SKM-1 treated with dmso at 0.1 percent for 144 hours (cell line): ENCODE measurements at regions not wholly inside any gene's neighbourhood (a gene's known extent, or its start where the extent isn't known, plus 50 kb on each side); places are given as distances from the start of the nearest gene placed in this dataset.

Source experiments
- DNase-seq: peaks from one replicate; lab custom pipeline; 2025; ENCODE audit not compliant: unreplicated experiment; lab: John Stamatoyannopoulos, UW

DNA sequence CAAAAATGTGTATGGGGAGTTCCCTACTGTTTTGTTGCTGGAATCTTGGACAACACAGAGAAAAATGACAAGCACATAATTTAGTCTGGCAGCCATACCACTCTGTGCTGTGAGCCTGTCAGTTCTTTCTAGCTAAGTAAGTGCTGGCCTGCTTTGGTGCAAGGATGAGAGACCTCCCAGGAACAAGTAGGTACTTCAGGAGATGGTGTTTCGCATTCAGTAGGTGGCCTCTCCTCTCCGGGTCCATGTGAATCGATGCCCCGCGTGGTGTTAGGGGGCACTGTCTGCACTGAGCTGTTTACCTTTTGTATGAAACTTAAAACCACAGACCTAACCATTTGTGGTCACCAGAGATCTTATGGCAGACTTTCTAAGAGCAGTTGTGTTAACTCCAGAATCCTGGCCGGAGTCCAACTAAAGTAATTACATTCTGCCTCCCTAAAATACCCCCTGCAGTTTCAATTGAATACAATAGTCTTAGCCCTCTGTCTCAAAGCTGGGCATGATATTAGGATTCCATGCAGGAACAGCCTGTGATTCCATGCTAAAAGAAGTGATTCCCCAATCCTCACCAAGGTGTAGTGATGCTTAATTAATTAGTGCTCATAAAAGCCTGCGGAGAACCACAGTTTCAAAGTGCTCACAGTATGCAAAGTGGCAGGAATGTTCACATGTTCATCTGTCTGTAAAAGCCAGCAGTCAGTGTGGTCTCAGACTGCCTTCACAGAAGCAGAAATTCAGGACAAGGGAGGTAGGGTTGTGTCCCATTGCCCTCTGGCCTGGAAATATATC is 64.2 kb downstream of the LLPH start:
- no peak for DNase-seq

GRCh38 chr12:66065641-66066136 is 64.9 kb downstream of the LLPH start:
- DNase-seq, result no peak

DNA sequence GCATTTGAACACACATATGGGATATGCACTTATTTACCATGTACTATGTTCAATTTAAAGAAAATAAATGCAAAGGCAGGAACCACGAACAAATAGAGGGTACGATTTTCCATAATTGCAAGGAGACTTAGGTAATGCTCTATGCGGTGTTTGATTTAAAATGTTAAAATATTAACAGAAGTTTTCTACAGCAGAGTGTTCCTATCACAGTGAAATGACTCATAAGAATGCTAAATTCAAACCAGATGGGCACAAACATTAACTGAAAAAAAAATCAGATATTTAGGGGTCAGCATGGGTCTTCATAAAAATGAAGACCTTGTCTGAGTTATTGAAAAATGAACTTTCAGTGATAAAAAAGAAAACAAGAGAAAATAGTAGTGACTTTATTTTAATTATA is 65.4 kb downstream of the LLPH start:
- no peak for DNase-seq

GRCh38 chr12:66063916-66064315 is 66.6 kb downstream of the LLPH start:
- DNase-seq, result no peak

- DNase-seq, result no peak
Observed at GRCh38 chr12:66062290-66062625, 68.3 kb downstream of the LLPH start.

GRCh38 chr12:66061557-66062289 is 68.8 kb downstream of the LLPH start:
- DNase-seq, result no peak

DNA sequence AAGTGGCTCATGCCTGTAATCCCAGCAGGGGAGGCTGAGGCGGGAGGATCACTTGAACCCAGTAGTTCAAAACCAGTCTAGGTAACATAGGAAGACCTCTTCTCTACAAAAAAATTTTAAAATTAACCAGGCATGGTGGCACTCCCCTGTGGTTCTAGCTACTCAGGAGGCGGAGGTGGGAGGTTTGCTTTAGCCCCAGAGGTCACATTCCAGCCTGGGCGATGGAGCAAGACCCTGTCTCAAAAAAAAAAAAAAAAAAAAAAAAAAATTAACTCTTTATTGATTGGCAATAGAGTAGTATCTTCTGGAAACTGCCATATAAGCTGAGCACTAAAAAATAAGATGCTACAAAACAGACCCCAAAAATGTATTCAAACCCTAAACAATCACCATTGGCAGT is 69.5 kb downstream of the LLPH start:
- DNase-seq, result no peak

DNA sequence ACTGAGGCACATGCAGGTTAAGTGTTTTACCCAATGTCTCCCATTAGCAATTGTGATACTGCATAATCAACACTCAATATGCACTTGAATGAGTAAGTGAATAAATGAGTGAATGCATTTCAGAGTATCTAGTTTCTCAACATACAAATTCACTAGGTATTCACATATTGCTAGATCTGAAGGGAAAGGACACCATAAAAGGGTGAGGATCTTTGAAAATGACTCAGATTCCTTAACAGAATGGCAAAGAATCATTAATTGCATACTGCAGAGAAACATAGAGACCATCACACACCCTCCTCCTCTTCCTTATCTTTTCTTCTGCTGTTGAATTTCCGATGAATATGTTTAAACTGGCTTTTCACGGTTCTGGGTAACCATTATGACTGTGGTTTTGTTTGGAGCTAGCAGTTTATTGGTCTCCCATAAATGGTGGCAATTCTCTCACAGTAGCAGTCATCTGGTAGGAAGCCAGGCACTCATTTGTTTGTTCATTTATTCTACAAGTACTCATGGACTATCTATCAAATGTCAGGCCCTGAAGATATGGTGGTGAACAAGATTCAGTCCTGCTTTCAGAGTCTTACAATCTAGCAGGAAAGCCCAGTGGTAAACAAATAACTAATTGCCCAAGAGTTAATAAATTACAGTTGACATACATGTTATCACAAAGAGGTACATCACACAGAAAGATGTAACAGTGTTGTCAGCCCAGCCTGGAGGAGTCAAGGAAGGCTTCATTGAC is 70.2 kb downstream of the LLPH start:
- DNase-seq, result no peak

GRCh38 chr12:66059666-66060065 is 70.9 kb downstream of the LLPH start:
- no peak for DNase-seq

DNA sequence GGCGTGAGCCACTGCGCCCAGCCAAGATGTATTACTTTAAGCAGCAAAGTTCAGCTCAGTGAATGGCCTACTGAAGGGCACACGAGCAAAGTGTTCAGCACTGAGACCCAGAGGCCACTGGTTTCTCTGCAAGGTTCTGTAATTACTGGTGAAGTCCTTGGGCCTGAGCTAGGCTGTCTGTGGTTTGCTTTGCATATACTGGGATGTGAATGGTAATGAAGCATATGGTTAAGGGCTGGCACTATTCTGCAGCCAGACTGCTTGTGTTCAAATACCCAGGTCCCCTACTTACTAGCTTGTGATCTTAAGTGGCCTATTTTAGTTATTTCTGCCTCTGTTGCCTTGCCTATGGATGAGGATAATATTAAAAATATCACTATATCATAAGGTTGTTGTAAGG is 72.0 kb downstream of the LLPH start:
- DNase-seq, result no peak

GRCh38 chr12:66055837-66056319 is 74.7 kb downstream of the LLPH start:
- no peak for DNase-seq

- DNase-seq, result no peak
Observed at GRCh38 chr12:66052988-66053615, 77.4 kb downstream of the LLPH start.

DNA sequence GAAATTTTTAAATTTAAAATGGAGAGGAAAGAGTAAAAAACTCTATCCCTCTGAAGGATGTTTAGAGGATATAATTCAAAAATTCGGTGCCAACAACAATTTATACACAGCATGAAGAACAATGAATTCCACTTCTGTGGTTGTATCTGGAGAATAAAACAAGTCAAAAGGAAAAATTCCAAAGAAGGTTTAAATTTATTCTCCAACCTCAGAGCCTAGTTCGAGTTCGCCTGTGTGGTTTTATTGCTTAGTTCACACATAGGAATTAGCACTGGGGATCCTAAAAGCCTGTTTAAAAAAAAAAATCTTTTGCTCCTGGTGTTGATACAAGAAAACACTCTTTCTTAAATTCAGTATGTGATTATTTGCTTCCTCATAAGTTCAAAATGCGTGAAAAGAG is 79.2 kb downstream of the LLPH start:
- no peak for DNase-seq

- no peak for DNase-seq
Observed at GRCh38 chr12:66050610-66051009, 79.9 kb downstream of the LLPH start.

- no peak for DNase-seq
Observed at GRCh38 chr12:66050283-66050576, 80.3 kb downstream of the LLPH start.

DNA sequence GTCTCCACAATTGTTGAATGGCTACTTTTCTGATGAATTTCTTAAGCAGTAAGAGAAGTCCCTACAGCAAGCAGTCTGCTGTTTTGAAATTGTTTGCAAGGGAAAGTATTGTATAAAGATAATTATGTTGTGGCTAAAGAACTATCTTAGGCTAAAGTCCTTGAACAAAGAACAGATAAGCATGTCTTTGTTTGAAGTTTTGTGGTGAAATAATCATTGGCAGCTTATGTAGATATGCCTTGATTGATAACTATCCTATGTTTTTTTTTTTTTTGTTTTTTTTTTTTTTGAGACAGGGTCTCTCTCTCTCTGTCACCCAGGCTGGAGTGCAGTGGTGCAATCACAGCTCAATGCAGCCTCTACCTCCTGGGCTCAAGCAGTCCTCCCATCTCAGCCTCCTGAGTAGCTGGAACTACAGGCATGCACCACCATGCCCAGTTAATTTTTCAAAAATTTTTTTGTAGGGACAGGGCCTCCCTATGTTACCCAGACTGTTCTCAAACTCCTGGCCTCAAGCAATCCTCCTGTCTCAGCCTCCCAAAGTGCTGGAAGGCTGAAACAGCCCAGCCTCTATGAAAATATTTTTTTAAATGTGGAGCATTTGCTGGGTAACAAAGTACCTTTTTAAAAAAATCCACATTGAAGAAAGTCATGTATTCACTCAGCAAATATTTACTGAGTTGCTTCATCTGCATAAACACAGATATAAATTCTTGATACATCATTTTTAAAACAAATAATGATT is 80.8 kb downstream of the LLPH start:
- no peak for DNase-seq

DNA sequence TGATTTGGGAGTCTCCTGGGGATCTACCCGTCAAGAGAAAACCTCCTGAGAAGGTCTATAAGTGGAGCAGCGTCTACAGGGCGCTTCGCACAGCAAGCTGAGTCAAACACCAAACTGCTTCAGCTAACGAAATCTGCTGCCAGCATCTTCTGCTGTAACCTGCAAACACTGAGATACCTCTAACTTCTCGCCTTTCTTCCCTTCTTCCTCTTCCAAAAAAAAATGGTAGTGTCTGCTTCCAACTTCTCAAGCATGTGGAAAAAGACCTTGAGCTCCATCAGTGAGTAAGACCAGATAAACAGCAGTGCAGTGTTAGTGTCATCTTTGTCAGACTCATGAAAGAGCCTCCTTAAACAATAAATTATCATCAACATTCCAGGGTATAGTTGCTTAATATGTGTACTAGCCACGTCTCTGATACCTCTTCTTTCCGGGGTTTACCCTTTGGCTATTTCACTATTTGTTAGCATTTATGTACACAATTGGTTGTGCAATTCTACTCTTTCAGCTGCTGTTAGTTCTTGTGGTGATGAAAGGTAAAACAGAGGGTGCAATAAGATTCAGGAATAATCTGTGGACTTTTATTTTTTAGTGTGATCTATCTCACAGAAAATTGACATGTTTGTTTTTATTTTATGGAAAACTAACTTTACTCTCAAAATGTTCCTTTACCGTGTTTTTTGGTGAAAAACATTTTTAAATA is 81.6 kb downstream of the LLPH start:
- DNase-seq, result no peak

DNA sequence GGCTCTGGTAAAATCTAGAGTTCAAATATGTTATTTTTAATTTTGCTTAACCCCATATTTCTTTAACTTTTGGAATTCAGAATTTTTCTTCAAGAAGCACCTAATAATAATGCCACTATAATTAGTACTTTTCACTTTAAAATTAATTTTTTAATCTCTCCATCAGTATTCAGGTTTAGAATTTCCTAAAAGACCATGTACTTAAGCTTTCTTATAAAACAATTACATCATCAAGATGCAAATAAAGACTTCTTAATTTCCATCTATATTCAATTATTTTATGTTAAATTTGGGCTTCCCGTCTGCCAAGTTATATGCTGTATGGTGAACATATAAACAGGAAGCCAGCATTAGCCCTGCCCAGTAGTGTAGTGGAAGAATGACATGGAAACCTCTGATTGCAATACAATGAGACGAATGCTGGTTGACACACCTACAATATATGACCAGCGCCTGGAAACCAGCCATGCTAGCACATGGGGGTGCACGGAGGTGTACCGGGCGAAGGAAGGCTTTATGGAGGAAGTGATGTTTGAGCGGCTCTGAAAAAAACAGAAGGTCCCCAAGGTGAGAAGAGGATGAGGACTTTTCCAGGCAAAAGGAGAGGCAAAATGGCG is 82.2 kb downstream of the LLPH start:
- no peak for DNase-seq

- DNase-seq, result no peak
Observed at GRCh38 chr12:66047411-66048021, 83.0 kb downstream of the LLPH start.
